HG03280 (cell line): ENCODE measurements at regions not wholly inside any gene's neighbourhood (a gene's known extent, or its start where the extent isn't known, plus 50 kb on each side); places are given as distances from the start of the nearest gene placed in this dataset.

Experiments used
- ATAC-seq: cut with Tn5 transposase; IDR thresholded peaks from one replicate; pipeline ENCODE4 v1.9.1; 2021; ENCODE audit warnings: mild to moderate bottlenecking, moderate library complexity; ENCODE audit not compliant: unreplicated experiment

DNA sequence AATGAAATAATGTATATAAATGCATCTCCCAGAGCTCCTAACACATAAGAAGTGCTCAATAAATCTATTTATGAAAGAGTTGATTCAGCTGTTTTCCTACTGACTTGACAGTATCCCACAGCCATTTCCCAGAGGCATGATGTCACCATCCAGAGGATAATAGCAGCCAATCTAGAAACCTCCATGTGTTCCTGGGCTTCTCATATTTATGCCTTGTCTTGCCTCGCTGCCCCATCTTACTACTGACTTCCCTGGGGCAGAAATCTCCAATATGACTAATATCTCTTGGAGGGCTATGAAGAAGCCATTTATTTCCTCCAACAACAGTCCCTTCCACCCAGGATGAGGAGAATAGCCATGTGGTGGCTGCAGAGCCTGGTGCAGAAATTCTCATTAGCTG, 115.4 kb upstream of the NAV2 start:
- ATAC-seq = no peak

DNA sequence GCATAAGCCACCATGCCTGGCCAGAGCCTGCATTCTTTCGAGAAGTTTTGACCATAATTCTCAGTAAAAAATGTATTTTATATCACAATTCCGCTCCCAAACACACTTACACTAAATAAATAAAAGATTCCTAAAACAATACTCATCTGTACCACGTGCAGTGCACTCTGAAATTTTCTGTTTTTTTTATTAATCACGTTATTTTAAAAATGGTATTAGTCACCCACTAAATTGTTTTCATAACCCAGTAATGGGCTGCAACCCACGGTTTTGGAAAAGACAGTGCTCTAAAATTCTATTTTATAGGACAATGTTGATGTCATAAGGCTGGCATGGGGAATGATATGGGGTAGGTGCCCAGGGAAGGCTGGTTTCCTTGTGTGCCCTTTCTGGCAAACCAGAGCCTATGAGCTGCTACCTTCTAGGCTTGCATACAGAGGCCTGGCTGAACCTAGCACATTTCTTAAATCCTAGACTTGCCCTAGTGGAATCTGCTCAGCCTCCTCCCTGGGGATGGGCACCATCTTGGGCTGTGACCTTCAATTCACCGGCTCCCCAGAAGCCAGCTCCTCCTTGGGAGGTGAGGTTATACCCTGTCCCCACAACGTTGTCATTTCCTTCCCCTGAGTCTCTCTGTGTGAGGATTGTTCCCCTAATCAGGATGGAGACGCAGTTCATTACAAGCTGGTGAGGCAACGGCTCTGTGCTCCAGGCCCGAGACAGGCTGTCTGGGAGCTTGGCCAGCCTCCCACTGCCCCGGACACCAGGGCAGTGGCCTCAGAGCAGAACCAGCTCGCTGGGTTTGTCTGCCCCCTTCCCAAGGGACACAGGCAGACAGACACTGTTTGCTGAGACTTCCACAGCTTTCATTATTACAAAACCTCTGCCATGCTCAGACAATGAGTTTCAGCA, 116.5 kb upstream of the NAV2 start:
- ATAC-seq = no peak

DNA sequence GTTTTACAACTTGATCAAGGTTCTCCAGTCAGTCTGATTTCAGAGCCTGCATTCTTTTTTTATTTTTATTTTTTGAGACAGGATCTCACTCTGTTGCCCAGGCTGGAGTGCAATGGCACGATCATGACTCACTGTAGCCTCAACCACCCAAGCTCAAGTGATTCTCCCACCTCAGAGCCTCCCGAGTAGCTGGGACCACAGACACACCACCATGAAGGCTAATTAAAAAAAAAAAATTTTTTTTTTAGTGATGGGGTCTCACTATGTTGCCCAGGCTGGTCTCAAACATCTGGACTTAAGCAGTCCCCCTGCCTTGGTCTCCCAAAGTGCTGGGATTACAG, 117.2 kb upstream of the NAV2 start:
- ATAC-seq = no peak

DNA sequence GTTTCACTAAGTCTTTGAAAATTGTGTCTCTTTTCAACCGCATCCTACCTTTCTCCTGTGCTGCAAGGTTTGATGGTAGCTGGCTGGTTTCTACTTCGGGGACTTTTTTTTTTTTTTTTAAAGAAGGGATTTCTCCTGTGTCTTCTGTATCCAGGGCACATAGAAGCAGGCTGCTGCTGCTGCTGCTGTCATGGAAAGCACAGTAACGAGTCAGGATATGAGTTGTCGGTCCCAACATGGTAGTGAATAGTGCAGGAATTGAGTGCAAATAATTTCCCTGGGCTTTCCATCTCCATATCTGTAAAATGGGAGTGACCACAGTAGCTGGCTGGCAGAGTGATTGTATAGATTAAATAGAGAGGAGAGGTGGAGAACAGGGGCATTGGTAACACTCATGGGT, 118.3 kb upstream of the NAV2 start:
- ATAC-seq = no peak

DNA sequence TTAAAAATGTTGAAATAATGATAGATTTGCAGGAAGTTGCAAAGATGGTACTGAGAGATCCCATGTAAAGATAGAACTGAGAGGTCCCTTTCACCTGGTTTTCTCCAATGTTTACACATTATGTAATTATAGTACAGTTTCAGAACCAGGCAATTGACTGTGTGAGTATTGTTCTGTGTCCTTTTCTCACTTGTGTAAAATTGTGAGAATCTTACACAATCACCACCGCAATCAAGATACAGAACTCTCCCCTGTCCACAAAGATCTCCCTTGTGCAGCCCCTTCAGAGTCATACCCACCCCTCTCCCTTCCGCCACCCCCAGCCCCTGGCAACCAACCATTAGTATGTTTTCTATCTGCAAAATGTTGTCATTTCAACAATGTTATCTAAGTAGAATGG, 119.8 kb upstream of the NAV2 start:
- ATAC-seq = no peak

DNA sequence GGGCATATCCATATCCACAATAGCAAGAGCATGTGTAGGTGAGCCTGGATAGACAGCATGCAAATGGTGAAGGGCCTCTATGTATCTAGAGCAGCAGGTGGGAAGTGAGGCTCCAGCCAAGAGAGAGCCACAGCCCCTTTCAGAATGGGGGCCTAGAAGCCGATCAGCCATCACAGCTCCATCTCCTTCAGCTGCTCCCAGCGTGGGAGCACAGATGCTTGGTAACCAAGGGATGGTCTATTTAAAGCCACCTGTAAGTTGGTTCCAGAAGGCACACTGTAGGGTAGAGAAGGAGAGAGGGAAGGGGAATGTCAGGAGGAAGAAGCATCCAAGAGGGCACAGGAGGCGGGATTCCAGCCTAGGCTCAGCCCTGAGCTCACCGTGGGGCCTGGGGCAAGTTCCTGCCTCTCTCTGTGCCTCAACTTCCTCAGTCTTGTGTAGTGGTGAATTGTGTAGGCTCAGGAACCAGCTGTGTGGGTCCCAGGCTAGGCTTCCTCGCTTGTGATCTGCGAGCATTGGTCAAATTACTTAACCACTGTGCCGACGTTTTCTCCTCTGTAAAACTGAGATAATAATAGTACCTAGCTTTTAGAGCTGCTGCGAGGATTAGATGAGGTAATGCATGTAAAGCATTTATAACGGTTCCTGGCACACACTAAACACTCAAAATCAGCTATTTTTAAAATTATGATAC, 122.9 kb upstream of the NAV2 start:
- ATAC-seq = no peak

DNA sequence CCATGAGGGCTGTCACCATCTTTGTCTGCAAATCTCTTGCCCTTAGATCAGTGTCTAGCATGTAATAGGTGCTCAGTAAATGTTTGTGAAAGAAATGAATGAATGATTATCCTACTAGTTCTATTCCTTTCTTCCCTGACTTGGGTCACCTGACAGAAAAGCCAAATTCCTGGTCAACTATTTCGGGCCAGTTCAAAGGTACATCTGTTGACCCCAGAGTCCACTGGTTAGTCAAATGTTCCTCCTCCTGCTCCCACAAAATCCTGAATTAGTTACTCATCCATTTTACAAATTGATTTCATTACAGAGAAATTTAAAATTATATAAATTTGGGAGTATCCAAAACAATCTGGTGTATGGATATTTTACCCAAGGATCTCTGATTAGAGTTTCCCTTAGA, 124.7 kb upstream of the NAV2 start:
- ATAC-seq = no peak

DNA sequence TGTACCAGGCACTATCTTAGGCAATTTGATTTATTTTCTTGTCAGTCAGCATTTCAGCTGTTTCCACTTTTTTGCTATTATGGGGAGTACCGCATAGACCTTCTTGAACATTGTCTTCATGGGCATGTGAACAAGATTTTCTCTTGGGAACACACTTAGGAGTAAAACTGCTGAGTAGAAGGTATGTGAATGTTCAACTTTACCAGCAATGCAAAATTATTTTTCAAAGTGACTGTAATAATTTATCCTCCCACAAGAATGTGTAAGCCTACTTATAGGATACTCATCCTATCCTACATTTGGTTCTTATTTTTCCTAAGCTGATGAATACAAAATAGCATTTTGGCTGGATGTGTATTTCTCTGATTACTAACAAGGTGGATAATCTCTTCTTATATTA, 132.0 kb upstream of the NAV2 start:
- ATAC-seq = no peak

DNA sequence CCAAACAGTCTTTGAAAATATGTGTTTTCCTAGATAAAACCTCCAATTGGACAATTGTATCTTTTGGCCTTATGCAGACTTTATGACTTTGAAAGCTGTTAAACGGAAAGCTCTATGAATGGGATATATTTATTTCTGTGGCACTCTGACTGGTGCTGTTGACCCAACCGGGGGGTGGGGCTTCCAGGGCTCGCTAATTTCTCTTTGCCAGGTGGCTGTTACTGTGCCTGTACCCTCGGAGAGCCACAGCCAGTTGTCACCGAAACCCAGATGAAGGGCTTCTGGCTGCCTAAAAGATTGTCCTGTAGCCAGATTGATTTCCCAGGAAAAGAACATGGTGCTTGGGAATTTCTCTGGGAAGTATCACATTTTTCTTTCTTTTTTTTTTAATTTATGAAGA, 132.7 kb upstream of the NAV2 start:
- ATAC-seq = no peak

DNA sequence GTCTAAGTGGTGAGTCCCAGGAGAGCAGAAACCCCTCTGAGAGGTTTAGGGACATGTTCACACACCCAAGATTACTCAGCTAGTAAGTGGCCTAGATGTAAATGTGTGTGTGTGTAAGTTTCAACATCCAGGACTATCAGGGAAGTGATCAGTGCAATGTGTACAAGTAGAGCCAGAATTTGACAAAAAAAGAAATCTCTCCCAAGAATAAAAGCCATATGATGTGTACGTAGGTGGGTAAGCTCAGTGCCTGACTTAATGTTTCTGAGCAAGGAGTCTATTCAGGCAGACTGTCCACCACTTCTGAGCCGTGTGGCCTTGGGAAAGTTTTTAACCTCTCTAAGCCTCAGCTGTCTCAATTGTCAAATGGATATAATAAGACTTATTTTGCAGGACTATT, 133.8 kb upstream of the NAV2 start:
- no peak for ATAC-seq

DNA sequence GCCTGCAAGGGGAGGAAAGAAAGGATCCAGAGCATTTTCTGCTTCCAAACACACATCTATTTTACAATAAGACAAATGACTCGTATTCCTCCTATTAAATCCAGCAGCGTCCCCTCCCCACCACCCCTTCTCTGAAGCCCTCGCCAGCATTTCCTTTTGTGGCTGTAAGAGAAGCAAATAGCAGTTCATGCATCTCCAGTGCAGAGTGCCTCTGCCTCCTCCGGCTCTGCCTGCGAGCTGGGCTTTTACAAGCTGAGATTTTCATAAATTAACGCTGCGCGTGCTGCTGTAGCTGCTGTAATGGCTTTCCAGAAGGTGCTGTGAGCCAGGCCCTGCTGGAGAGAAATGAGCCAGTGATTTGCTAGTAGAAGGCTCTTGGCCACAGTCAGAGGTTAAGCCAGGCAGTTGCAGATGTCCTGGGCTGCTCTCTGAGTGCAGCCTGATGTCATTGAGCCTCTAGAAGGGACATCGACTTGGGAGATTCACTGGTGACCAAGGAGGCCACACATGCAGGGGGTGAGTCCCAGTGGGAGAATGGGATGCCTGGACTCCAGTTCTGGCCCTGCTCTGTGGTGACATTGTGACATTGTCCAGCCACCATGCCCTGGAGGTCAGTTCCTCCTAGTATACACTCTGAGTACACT, 134.5 kb upstream of the NAV2 start:
- no peak for ATAC-seq

DNA sequence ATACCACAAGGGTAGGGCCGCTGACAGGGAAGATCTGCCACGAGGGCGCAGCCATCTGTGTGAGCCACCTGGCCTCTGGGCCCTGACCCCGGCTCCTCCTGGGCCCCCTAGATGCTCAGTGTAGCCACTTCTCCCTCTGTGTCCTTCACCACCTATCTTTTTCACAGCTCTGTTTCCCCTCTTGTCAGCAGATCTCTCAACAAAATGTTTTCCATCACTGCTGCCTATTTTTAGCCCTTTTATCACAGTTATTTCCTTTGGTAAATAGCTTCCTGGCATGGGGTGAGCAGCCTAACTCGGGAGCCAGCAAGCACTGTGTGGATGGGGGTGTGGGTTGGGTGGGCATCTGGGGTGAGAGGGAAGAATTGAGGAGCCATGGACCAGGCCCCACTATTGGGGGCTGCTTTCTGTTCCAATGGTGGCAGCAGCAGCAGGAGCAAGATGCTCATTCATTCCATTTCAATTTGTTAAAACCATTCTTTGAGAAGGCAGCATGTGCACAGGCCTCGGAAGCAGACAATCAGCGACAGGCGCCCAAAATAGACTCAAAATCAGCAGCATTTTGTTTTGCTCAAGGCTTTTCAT, 135.2 kb upstream of the NAV2 start:
- ATAC-seq = no peak

DNA sequence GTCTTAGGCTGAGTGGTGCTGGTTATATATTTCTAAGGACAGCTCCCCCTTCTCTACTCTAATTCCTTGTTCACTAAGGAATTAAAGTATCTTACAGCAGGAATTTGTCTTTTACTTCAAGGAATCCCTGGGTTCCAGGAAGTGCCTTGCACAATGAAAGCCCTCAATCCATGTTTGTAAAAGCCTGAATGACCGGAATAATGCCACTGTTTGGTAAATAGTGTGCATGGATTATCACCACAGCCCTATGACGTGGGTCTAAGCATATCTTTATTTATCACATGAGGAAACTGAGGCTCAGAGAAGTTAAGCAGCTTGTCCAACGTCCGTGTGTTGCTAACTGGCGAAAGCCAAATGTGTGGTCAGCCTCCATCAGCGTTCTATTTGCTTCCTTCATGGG, 135.7 kb upstream of the NAV2 start:
- no peak for ATAC-seq

DNA sequence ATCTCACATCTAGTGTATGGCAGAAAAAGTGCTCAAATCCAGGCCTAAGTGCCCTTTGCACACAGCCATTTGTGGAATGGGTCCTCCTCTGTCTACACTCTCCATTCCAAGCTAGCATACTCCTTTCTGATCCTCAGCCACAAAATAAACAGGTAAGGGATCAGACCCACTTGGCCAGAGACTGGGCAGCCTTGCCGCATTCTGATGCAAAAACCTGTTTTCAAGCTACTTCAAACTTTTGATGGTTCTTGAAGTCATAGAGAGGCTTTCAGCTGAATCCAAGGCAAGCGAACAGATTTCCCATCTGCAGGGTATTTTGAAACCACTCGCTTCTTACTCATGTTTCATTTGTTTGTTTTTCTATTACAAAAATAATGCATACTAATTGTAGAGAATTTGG, 136.6 kb upstream of the NAV2 start:
- no peak for ATAC-seq

DNA sequence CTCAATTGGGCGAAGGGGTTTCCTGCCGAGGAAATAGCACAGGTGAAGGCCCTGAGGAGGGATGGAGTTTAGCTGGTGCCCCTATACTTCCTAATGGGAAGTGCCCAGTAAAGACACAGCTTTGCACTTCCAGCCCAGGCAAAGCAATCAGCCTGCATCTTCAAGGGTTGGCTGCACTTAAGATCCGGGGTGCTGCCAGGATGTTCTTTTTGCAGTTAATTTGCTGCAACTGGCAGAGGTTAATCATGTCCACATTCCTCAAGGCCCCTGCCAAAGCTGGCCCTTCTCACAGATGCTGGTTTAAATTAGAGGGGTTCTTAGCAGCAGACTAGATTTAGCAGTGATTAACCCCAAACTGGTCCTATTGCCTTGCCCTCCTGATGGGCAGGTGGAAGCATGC, 137.7 kb upstream of the NAV2 start:
- no peak for ATAC-seq

DNA sequence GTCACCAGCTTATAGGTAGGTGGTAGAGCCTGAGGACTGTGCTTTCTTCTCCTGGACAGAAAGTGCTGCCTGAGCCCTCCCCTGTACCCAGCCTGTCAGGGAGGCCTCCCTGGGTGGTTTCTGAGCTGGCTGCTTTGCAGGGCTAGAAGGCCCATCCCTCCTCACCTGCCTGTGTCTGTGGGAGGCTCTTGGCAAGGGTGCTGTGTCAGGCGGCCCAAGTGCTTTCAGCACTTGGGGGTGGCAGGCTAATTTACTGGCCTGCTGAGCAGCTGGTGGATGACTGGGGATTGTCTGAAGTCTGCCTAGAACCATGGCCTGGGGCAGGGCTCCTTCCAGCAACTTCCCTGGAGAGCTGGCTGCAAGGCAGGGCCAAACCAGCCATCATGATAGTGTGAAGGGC, 139.0 kb upstream of the NAV2 start:
- ATAC-seq = no peak

DNA sequence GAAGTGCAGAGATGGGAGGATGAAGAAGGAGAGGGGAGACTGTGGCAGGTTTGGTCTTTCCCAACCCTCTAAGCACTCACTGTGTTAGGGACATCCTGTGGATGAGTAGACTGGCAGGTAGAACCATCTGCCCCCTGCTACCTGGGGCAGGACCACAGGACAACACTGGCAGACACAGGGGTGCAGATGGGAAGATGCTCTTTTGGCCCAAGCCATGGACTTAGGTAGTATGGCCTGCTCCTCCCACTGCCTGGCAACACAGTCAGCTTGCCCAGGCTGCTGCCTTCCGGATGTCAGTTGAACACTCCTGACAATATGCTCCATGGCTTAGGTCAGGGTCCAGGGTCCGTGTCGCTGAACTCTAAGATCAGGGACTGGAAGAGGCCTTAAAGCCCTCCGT, 140.7 kb upstream of the NAV2 start:
- ATAC-seq = no peak

DNA sequence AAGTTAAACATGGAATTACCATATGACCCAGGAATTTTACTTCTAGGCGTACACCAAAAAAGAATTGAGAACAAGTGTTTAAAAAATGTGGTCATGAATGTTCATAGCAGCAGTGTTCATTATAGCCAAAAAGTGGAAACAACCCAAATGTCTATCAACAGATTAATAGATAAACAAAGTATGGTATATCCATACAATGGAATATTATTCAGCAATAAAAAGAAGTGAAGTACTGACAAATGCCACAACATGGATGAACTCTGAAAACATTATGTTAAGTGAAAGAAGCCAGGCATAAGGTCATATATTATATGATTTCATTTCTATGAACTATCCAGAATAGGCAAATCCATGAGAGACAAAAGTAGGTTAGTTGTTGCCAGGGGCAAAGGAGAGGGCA, 141.7 kb upstream of the NAV2 start:
- ATAC-seq = no peak

DNA sequence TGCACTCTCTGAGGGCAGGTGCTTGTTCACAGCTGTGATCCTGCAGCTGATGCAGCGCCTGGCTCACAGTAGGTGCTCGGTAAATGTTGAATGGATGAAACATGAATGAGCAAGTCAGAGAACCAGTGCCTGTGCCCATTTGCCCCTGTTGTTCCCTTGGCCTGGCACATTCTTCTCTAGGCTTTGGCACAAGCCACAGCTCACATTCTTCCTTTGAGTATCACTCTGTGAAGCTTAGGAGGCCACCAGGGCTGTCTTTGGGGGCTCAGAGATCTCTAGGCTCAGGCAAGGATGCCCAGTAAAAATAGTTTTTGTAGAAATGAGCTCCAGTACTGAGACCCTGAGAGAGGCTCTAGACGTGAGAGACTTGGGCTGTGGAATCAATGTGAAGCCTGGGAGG, 144.6 kb upstream of the NAV2 start:
- no peak for ATAC-seq

DNA sequence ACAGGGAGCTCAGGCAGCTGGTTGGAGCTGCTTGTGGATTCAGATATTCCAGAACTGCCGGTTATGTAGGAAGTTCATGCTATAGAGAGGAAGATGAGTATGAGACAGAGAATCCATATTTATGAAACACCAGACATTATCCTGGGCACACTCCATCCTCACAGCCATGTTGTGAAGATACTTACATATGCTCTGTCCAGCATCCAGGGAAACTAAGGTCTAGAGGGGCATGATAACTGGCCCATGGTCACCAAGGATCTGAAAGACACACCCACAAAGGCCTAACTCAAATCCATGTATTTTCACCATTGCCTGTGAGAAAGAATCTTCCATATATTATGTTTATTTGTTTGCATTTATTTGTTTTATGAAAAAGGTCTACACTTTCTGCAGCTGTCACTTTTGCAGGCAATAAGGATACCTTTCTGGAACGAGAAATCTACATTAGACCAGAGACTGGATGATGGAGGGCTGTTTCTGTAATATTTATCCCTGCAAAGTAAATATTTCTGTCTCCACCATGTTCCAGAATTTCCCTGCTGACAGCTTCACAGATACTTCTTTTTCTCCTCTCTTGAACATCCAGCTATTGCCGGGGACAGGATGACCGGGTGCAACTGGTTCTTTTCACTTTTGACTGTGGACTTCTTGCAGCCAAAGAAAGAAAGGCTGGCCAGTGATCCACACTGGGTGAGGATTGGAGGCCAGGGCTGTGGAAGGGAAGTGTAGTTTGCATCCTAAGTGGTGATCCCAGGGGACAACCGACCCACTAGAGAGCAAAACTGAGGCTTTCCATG, 145.9 kb upstream of the NAV2 start:
- no peak for ATAC-seq

DNA sequence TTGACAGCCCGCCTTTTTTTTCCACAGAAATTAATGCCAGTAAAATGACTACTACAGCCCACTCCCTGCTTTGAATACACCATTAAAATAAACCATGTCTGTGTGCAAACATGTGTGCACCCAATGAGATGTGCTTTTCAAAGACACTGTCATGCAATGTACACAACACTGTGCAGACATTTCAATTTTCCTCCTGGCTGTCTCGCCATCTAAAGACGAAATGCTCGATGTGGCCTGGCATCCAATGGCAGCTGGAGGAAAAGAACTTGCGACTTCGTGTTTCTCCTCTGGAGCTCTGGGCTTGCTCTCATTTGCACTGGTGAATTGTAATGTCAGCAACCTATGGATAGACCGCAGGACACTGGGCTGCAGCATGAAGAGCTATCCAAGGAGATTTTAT, 147.0 kb upstream of the NAV2 start:
- ATAC-seq = no peak
